PC-9 (cell line): ENCODE measurements at regions not wholly inside any gene's neighbourhood (a gene's known extent, or its start where the extent isn't known, plus 50 kb on each side); places are given as distances from the start of the nearest gene placed in this dataset.

Experiments used
- BruUV-seq: library from RNA; stranded (reverse); fragments of 400-500 nt; replicated peaks from 2 replicates; lab custom pipeline; 2021; lab: Mats Ljungman, UMichigan
- CTCF ChIA-PET: fragments of 300-600 bp; sonication (Branson Sonifier 250); formaldehyde crosslinking; loops from one replicate; lab custom pipeline; 2022; ENCODE audit warnings: antibody characterized with exemption; lab: Charles Lee
- POLR2A ChIA-PET: fragments of 300-600 bp; sonication (Branson Sonifier 250); formaldehyde crosslinking; loops from one replicate; lab custom pipeline; 2022; ENCODE audit warnings: antibody characterized with exemption; ENCODE audit not compliant: unreplicated experiment; lab: Charles Lee
- DNase-seq, 2 experiments: peaks; one replicate each; pipeline versions ENCODE4 v3.0.0 to v3.0.0-alpha.2; 2015 to 2022; ENCODE audit warnings: mixed read lengths in 1 of 2
- H2AFZ ChIP-seq: fragments of 200-600 bp; sonication (generic); 2 replicates; pipeline ENCODE4 v1.8.1; 2017; ENCODE audit warnings: antibody characterized with exemption
- H3F3A ChIP-seq: fragments of 200-600 bp; sonication (generic); 2 replicates; pipeline ENCODE4 v1.8.1; 2017; ENCODE audit warnings: antibody characterized with exemption, mild to moderate bottlenecking, low read depth; ENCODE audit not compliant: insufficient read depth
- H3K27ac ChIP-seq: fragments of 200-600 bp; sonication (generic); 2 replicates; pipeline ENCODE4 v1.6.1; 2016; ENCODE audit warnings: mixed run types
- H3K27me3 ChIP-seq: fragments of 200-600 bp; sonication (generic); 2 replicates; pipeline ENCODE4 v1.6.1; 2016; ENCODE audit warnings: low read depth, mixed run types; ENCODE audit not compliant: insufficient read depth
- H3K36me3 ChIP-seq: fragments of 200-600 bp; sonication (generic); 2 replicates; pipeline ENCODE4 v1.6.1; 2016; ENCODE audit warnings: low read depth, mixed run types
- H3K4me1 ChIP-seq: fragments of 200-600 bp; sonication (generic); replicated peaks from 2 replicates; pipeline ENCODE4 v1.6.1; 2016; ENCODE audit warnings: mixed run types; ENCODE audit not compliant: insufficient read depth
- H3K4me2 ChIP-seq: fragments of 200-600 bp; sonication (generic); 2 replicates; pipeline ENCODE4 v1.6.1; 2017; ENCODE audit warnings: mixed run types
- H3K4me3 ChIP-seq: fragments of 200-600 bp; sonication (generic); 2 replicates; pipeline ENCODE4 v1.6.1; 2016; ENCODE audit warnings: mixed run types
- H3K79me2 ChIP-seq: fragments of 200-600 bp; sonication (generic); 2 replicates; pipeline ENCODE4 v1.6.1; 2017; ENCODE audit warnings: low read depth, mixed run types
- H3K9me2 ChIP-seq: fragments of 200-600 bp; sonication (generic); 2 replicates; pipeline ENCODE4 v1.8.1; 2017; ENCODE audit warnings: mild to moderate bottlenecking; ENCODE audit not compliant: insufficient read depth
- H3K9me3 ChIP-seq: fragments of 200-600 bp; sonication (generic); 2 replicates; pipeline ENCODE4 v1.8.1; 2016; ENCODE audit warnings: low read depth; ENCODE audit not compliant: insufficient read depth
- H4K20me1 ChIP-seq: fragments of 200-600 bp; sonication (generic); 2 replicates; pipeline ENCODE4 v1.8.1; 2017; ENCODE audit not compliant: insufficient read depth
- EZH2 ChIP-seq: fragments of 200-600 bp; sonication (generic); IDR thresholded peaks from 2 replicates; pipeline ENCODE4 v1.8.0; 2017; ENCODE audit warnings: antibody characterized with exemption, low read depth
- intact Hi-C: fragments of 100-400 bp; cut with micrococcal nuclease; formaldehyde crosslinking; loops from one replicate; pipeline ENCODE4 v1.10.0; 2022; ENCODE audit not compliant: unreplicated experiment
- TF ChIP-seq, protein P1 (sequence below): fragments of 200-600 bp; sonication (generic); conservative IDR thresholded peaks from 2 replicates; pipeline ENCODE4 v1.6.1; 2017; ENCODE audit warnings: mixed run types, antibody characterized with exemption, mild to moderate bottlenecking, moderate library complexity

DNA sequence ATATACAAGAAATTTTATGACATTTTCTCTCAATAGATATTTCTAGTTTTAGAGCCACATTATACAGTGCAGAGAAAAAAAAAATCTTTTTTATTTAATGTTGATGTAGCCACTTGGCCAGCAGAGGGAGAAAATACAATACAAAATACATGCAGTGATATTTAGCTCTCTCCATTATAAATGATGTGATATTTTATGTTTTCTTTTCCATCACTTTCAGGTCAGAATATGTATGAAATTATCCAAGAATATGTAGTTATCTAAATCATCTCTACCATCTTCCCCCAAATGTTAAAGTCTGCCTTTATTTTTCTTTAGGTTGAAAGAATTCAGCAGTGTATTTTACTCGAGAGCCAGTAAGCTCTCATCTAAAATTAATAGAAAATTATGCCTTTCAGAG lies 533.6 kb upstream of the FSHR start:
- H2AFZ ChIP-seq, result no peak overlapping the region
- H3K4me2 ChIP-seq, result no peak overlapping the region
- ChIA-PET CTCF (interaction anchor here (0.6 to 0.7 kb wide), 2 partner anchors 142 to 230 kb away, joined by 4 read pairs; no protein-coding TSS in a partner anchor), POLR2A (interaction anchor here (0.6 kb wide), 1 partner anchor 456 kb away, joined by 5 read pairs; no protein-coding TSS in a partner anchor)
- H3F3A ChIP-seq, result no peaks in the 10 kb centered on the region
- no peak overlapping the region for H3K4me3 ChIP-seq
- no TSS peak for BruUV-seq
- no peaks in the 10 kb centered on the region for H3K36me3 ChIP-seq
- H3K79me2 ChIP-seq, result no peaks in the 10 kb centered on the region
- no peaks in the 10 kb centered on the region for H3K27me3 ChIP-seq
- intact Hi-C loops, result loop anchor here (5.0 kb wide), 1 partner anchor 714 kb away; no protein-coding TSS in a partner anchor
- no peaks in the 10 kb centered on the region for H3K9me3 ChIP-seq
- DNase-seq, result no peak
- no peak overlapping the region for H3K27ac ChIP-seq
- H3K4me1 ChIP-seq, result no peaks in the 10 kb centered on the region
- TF ChIP-seq EZH2, result no peak
- TF ChIP-seq, protein P1, sequence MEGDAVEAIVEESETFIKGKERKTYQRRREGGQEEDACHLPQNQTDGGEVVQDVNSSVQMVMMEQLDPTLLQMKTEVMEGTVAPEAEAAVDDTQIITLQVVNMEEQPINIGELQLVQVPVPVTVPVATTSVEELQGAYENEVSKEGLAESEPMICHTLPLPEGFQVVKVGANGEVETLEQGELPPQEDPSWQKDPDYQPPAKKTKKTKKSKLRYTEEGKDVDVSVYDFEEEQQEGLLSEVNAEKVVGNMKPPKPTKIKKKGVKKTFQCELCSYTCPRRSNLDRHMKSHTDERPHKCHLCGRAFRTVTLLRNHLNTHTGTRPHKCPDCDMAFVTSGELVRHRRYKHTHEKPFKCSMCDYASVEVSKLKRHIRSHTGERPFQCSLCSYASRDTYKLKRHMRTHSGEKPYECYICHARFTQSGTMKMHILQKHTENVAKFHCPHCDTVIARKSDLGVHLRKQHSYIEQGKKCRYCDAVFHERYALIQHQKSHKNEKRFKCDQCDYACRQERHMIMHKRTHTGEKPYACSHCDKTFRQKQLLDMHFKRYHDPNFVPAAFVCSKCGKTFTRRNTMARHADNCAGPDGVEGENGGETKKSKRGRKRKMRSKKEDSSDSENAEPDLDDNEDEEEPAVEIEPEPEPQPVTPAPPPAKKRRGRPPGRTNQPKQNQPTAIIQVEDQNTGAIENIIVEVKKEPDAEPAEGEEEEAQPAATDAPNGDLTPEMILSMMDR, result peak; percentile 69
- H3K9me2 ChIP-seq, result no peaks in the 10 kb centered on the region
- no peaks in the 10 kb centered on the region; the same call in 1 of the 2 replicates for H4K20me1 ChIP-seq

DNA sequence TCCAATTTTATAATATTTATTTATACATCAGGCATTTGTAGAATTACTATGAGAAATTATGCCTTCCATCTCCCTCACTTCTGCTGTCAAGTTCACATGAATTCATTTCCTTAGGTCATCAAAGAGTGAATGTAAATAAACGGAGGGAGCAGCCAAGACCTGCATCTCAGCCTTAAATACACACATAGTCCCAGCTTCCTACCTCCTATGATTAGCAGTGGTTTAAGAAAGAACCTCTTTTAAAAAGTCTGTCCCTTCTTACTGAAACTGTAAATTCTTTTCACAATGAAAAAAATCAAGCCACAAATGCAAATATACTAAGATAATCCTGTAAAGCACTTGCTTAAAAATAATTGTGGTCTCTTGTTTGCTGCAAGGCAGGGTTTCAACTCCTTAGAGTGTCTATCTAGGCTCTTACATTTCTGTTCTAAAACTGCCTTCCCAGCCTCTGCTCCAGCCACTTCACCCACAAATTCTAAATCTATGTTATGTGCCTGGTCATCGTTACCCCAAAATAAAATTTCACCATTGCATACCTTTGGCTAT lies 532.7 kb upstream of the FSHR start:
- TF ChIP-seq, protein P1, result no peak
- no peak for TF ChIP-seq EZH2
- Histone ChIP-seq H3K79me2 (no peaks in the 10 kb centered on the region), H2AFZ (no peak overlapping the region), H3F3A (no peaks in the 10 kb centered on the region), H3K4me2 (no peak overlapping the region), H3K27me3 (peaks cover 4% of the 10 kb centered on the region), H3K27ac (no peak overlapping the region), H3K4me1 (no peaks in the 10 kb centered on the region), H3K36me3 (no peaks in the 10 kb centered on the region), H3K9me3 (no peaks in the 10 kb centered on the region), H3K9me2 (no peaks in the 10 kb centered on the region), H3K4me3 (no peak overlapping the region), H4K20me1 (no peaks in the 10 kb centered on the region; the same call in 1 of the 2 replicates)
- BruUV-seq, result no TSS peak
- POLR2A ChIA-PET, result no interaction called here
- intact Hi-C loops, result loop anchor here (5.0 kb wide), 1 partner anchor 715 kb away; no protein-coding TSS in a partner anchor
- CTCF ChIA-PET, result no interaction called here
- no peak for DNase-seq

DNA sequence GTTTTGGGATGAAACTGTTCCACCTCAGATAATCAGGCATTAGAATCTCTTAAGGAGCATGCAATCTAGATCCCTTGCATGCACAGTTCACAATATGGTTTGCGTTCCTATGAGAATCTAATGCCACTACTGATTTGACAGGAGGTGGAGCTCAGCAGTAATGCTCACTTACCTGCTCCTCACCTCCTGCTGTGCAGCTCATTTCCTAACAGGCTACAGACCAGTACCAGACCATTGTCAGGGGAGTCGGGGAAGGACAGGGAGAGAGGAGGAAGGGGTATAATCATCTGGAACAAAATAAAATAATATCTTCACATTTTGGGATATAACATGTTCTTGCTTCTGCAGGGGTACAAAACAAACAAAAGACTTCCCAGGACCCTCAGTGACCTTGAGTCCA lies 532.0 kb upstream of the FSHR start:
- DNase-seq, result no peak
- Histone ChIP-seq H3K9me3 (no peaks in the 10 kb centered on the region), H3K9me2 (no peaks in the 10 kb centered on the region), H3K79me2 (no peaks in the 10 kb centered on the region), H3K36me3 (no peaks in the 10 kb centered on the region), H4K20me1 (no peaks in the 10 kb centered on the region; the same call in 1 of the 2 replicates), H3K4me3 (no peak overlapping the region), H3K4me1 (no peaks in the 10 kb centered on the region), H3K27me3 (peaks cover 6% of the 10 kb centered on the region), H3F3A (no peaks in the 10 kb centered on the region), H3K27ac (no peak overlapping the region), H2AFZ (no peak overlapping the region), H3K4me2 (no peak overlapping the region)
- ChIA-PET POLR2A (no interaction called here), CTCF (no interaction called here)
- TF ChIP-seq, protein P1, result no peak
- no peak for TF ChIP-seq EZH2
- no TSS peak for BruUV-seq
- intact Hi-C loops, result loop anchor here (5.0 kb wide), 1 partner anchor 716 kb away; no protein-coding TSS in a partner anchor
